H9 (cell line): ENCODE measurements at regions not wholly inside any gene's neighbourhood (a gene's known extent, or its start where the extent isn't known, plus 50 kb on each side); places are given as distances from the start of the nearest gene placed in this dataset.

ENCODE experiments used
- DNase-seq: peaks from one replicate; pipeline ENCODE4 v3.0.0-alpha.2; 2017
- H2AFZ ChIP-seq: one replicate; pipeline ENCODE4 v1.6.1; 2013; ENCODE audit warnings: mild to moderate bottlenecking, low read length, control low read depth, moderate library complexity
- H2AK5ac ChIP-seq: 2 replicates; pipeline ENCODE4 v1.6.1; 2013; ENCODE audit warnings: low read length, control low read depth, mixed read lengths; ENCODE audit not compliant: insufficient read length
- H2BK120ac ChIP-seq: one replicate; pipeline ENCODE4 v1.6.1; 2013; ENCODE audit warnings: low read depth, mild to moderate bottlenecking, low read length, control low read depth, inconsistent platforms; ENCODE audit not compliant: poor library complexity, severe bottlenecking
- H2BK12ac ChIP-seq: 2 replicates; pipeline ENCODE4 v1.6.1; 2013; ENCODE audit warnings: low read length, control low read depth, mixed read lengths, low read depth; ENCODE audit not compliant: insufficient read length
- H2BK15ac ChIP-seq: 2 replicates; pipeline ENCODE4 v1.6.1; 2013; ENCODE audit warnings: low read depth, low read length, control low read depth
- H2BK20ac ChIP-seq: one replicate; pipeline ENCODE4 v1.6.1; 2013; ENCODE audit warnings: low read depth, mild to moderate bottlenecking, low read length, control low read depth, inconsistent platforms; ENCODE audit not compliant: poor library complexity, severe bottlenecking
- H2BK5ac ChIP-seq: 2 replicates; pipeline ENCODE4 v1.6.1; 2013; ENCODE audit warnings: low read length, control low read depth, mixed read lengths; ENCODE audit not compliant: insufficient read length
- H3K14ac ChIP-seq: 2 replicates; pipeline ENCODE4 v1.6.1; 2013; ENCODE audit warnings: low read length, control low read depth; ENCODE audit not compliant: insufficient read depth
- H3K18ac ChIP-seq: 2 replicates; pipeline ENCODE4 v1.6.1; 2013; ENCODE audit warnings: low read depth, mild to moderate bottlenecking, mixed read lengths, low read length, control low read depth; ENCODE audit not compliant: insufficient read length
- H3K23ac ChIP-seq: 2 replicates; pipeline ENCODE4 v1.6.1; 2013; ENCODE audit warnings: low read length, control low read depth, mixed read lengths, low read depth; ENCODE audit not compliant: insufficient read length
- H3K23me2 ChIP-seq: 2 replicates; pipeline ENCODE4 v1.6.1; 2013; ENCODE audit warnings: low read depth, mild to moderate bottlenecking, mixed read lengths, low read length, control low read depth; ENCODE audit not compliant: insufficient read length, poor library complexity, severe bottlenecking
- H3K27ac ChIP-seq: 2 replicates; pipeline ENCODE4 v1.5.1; 2013; ENCODE audit warnings: low read length, control low read depth, mixed read lengths, low read depth; ENCODE audit not compliant: insufficient read length
- H3K27me3 ChIP-seq: 2 replicates; pipeline ENCODE4 v1.6.1; 2013; ENCODE audit warnings: low read length, control low read depth, inconsistent platforms; ENCODE audit not compliant: insufficient read depth
- H3K4ac ChIP-seq: 2 replicates; pipeline ENCODE4 v1.6.1; 2013; ENCODE audit warnings: low read depth, mild to moderate bottlenecking, control low read depth, inconsistent platforms, low read length, moderate library complexity
- H3K4me1 ChIP-seq: 2 replicates; pipeline ENCODE4 v1.6.1; 2013; ENCODE audit warnings: low read length, control low read depth, inconsistent platforms; ENCODE audit not compliant: insufficient read depth
- H3K4me2 ChIP-seq: 2 replicates; pipeline ENCODE4 v1.6.1; 2013; ENCODE audit warnings: low read length, control low read depth, mixed read lengths; ENCODE audit not compliant: insufficient read length, insufficient read depth
- H3K56ac ChIP-seq: 2 replicates; pipeline ENCODE4 v1.6.1; 2013; ENCODE audit warnings: low read depth, mild to moderate bottlenecking, mixed read lengths, low read length, control low read depth; ENCODE audit not compliant: insufficient read length
- H3K79me1 ChIP-seq: 2 replicates; pipeline ENCODE4 v1.6.1; 2013; ENCODE audit warnings: low read depth, mild to moderate bottlenecking, moderate library complexity, low read length, control low read depth, inconsistent platforms; ENCODE audit not compliant: insufficient read depth, poor library complexity, severe bottlenecking
- H3K79me2 ChIP-seq: 2 replicates; pipeline ENCODE4 v1.6.1; 2013; ENCODE audit warnings: low read length, control low read depth, inconsistent platforms; ENCODE audit not compliant: insufficient read depth
- H3K9ac ChIP-seq: 2 replicates; pipeline ENCODE4 v1.6.1; 2013; ENCODE audit warnings: low read length, control low read depth, mixed read lengths; ENCODE audit not compliant: insufficient read length; ENCODE audit errors: extremely low read depth
- H3K9me3 ChIP-seq: one replicate; pipeline ENCODE4 v1.6.1; 2013; ENCODE audit warnings: low read depth, low read length, inconsistent platforms; ENCODE audit not compliant: control insufficient read depth
- H3T11ph ChIP-seq: one replicate; pipeline ENCODE4 v1.6.1; 2013; ENCODE audit warnings: mild to moderate bottlenecking, low read length, control low read depth, inconsistent platforms
- H4K20me1 ChIP-seq: one replicate; pipeline ENCODE4 v1.6.1; 2013; ENCODE audit not compliant: control insufficient read depth, insufficient read length, insufficient read depth
- H4K5ac ChIP-seq: 2 replicates; pipeline ENCODE4 v1.6.1; 2013; ENCODE audit warnings: low read depth, mild to moderate bottlenecking, mixed read lengths, low read length, control low read depth; ENCODE audit not compliant: insufficient read length
- H4K8ac ChIP-seq: replicated peaks from 2 replicates; pipeline ENCODE4 v1.6.1; 2013; ENCODE audit warnings: low read length, control low read depth, mixed read lengths, low read depth; ENCODE audit not compliant: insufficient read length
- H4K91ac ChIP-seq: 2 replicates; pipeline ENCODE4 v1.6.1; 2013; ENCODE audit warnings: low read depth, mild to moderate bottlenecking, moderate library complexity, mixed read lengths, low read length, control low read depth; ENCODE audit not compliant: insufficient read length
- H3K27ac Mint-ChIP-seq, 3 experiments: 2 replicates in 2 of 3; 3 replicates in 1 of 3; pipeline ENCODE4 v1.8.0; 2020 to 2021; ENCODE audit warnings: mixed read lengths in 3 of 3, mild to moderate bottlenecking in 1 of 3, moderate library complexity in 1 of 3
- H3K27me3 Mint-ChIP-seq: 2 replicates; pipeline ENCODE4 v1.8.0; 2021; ENCODE audit warnings: low read depth, mild to moderate bottlenecking, moderate library complexity, mixed read lengths
- H3K36me3 Mint-ChIP-seq, 3 experiments: 2 replicates in 2 of 3; 3 replicates in 1 of 3; pipeline ENCODE4 v1.8.0; 2020 to 2021; ENCODE audit warnings: low read depth in 3 of 3, mixed read lengths in 3 of 3; ENCODE audit not compliant: insufficient read depth in 1 of 3
- H3K4me1 Mint-ChIP-seq, 2 experiments: 2 replicates each; pipeline ENCODE4 v1.8.0; 2020; ENCODE audit warnings: mixed read lengths in 2 of 2
- H3K4me3 Mint-ChIP-seq, 2 experiments: 2 replicates in 1 of 2; 3 replicates in 1 of 2; pipeline ENCODE4 v1.8.0; 2020 to 2021; ENCODE audit warnings: mild to moderate bottlenecking in 2 of 2, mixed read lengths in 2 of 2, moderate library complexity in 1 of 2
- H3K9me3 Mint-ChIP-seq, 2 experiments: 2 replicates in 1 of 2; 3 replicates in 1 of 2; pipeline ENCODE4 v1.8.0; 2020; ENCODE audit warnings: mild to moderate bottlenecking in 2 of 2, mixed read lengths in 2 of 2, moderate library complexity in 1 of 2
- WGBS: extraction: QIAGEN DNeasy Blood & Tissue Kit; methylation state at CpG from one replicate; pipeline ENCODE4 v1.1.7; 2013; ENCODE audit warnings: missing lambda C conversion rate, low lambda C conversion rate, mixed read lengths; ENCODE audit not compliant: insufficient read length; ENCODE audit errors: extremely low coverage; 5-methylcytosine and 5-hydroxymethylcytosine counted together
- TF ChIP-seq, protein P1 (sequence below): fragments of 200-600 bp; sonication (generic); conservative IDR thresholded peaks from 3 replicates; pipeline ENCODE4 v1.8.0; 2021; ENCODE audit warnings: antibody characterized with exemption, mild to moderate bottlenecking

DNA sequence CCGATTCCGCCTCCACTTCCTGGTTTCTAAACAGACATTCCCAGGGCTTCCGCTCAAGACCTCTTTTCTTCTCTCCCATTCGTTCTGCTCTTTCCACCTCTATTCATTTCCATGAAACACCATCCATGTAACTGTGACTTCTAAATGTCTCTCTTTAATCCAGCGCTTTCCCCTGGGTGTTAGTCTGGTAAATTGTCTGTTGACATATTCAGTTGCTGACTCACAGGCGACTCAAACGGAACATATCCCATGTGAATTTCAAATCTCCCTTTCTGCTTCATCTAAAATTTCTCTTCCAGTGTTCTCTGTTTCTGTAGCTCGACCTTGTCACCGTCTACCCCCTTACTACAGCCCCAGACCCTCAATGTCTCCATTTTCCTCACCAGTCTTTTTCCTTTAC lies 119.1 kb downstream of the PFKFB3 start:
- no peak overlapping the region for H3K27ac Mint-ChIP-seq
- H3K56ac ChIP-seq: no peak overlapping the region
- H2AK5ac ChIP-seq: no peak overlapping the region
- H3K9ac ChIP-seq: no peak overlapping the region
- no peak overlapping the region for H3K4ac ChIP-seq
- H4K8ac ChIP-seq: no peak overlapping the region
- TF ChIP-seq, protein P1, sequence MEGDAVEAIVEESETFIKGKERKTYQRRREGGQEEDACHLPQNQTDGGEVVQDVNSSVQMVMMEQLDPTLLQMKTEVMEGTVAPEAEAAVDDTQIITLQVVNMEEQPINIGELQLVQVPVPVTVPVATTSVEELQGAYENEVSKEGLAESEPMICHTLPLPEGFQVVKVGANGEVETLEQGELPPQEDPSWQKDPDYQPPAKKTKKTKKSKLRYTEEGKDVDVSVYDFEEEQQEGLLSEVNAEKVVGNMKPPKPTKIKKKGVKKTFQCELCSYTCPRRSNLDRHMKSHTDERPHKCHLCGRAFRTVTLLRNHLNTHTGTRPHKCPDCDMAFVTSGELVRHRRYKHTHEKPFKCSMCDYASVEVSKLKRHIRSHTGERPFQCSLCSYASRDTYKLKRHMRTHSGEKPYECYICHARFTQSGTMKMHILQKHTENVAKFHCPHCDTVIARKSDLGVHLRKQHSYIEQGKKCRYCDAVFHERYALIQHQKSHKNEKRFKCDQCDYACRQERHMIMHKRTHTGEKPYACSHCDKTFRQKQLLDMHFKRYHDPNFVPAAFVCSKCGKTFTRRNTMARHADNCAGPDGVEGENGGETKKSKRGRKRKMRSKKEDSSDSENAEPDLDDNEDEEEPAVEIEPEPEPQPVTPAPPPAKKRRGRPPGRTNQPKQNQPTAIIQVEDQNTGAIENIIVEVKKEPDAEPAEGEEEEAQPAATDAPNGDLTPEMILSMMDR: no peak
- no CpG with 5 or more reads among the region's 9 CpGs for WGBS
- H3K9me3 ChIP-seq: no peaks in the 10 kb centered on the region
- no peaks in the 10 kb centered on the region for H4K20me1 ChIP-seq
- no peak overlapping the region for H3T11ph ChIP-seq
- H3K18ac ChIP-seq: no peak overlapping the region
- H3K4me1 ChIP-seq: no peaks in the 10 kb centered on the region; the same call in 1 of the 2 replicates
- H3K36me3 Mint-ChIP-seq: no peaks in the 10 kb centered on the region
- H3K23ac ChIP-seq: no peak overlapping the region
- no peak for DNase-seq
- no peaks in the 10 kb centered on the region for H3K9me3 Mint-ChIP-seq
- no peak overlapping the region for H3K27ac ChIP-seq
- no peak overlapping the region for H2BK120ac ChIP-seq
- H3K27me3 Mint-ChIP-seq: no peaks in the 10 kb centered on the region
- no peaks in the 10 kb centered on the region for H3K4me1 Mint-ChIP-seq
- H2BK15ac ChIP-seq: no peak overlapping the region
- H2BK20ac ChIP-seq: no peak overlapping the region
- no peaks in the 10 kb centered on the region for H3K79me2 ChIP-seq
- no peak overlapping the region for H3K4me3 Mint-ChIP-seq
- H3K4me2 ChIP-seq: no peak overlapping the region
- H2AFZ ChIP-seq: no peak overlapping the region
- no peak overlapping the region for H3K14ac ChIP-seq
- H2BK12ac ChIP-seq: no peak overlapping the region
- H2BK5ac ChIP-seq: no peak overlapping the region
- H3K79me1 ChIP-seq: no peaks in the 10 kb centered on the region
- no peak overlapping the region for H4K91ac ChIP-seq
- no peaks in the 10 kb centered on the region for H3K27me3 ChIP-seq
- no peak overlapping the region for H4K5ac ChIP-seq
- H3K23me2 ChIP-seq: no peaks in the 10 kb centered on the region
